SK-N-MC (cell line): ENCODE measurements at regions not wholly inside any gene's neighbourhood (a gene's known extent, or its start where the extent isn't known, plus 50 kb on each side); places are given as distances from the start of the nearest gene placed in this dataset.

Source experiments
- EZH2 ChIP-seq: fragments of 200-600 bp; sonication (generic); IDR thresholded peaks from one replicate; pipeline ENCODE4 v1.6.1; 2017; ENCODE audit warnings: antibody characterized with exemption
- POLR2AphosphoS5 ChIP-seq: IDR thresholded peaks from 2 replicates; pipeline ENCODE4 v1.6.1; 2012; ENCODE audit warnings: mild to moderate bottlenecking, low read depth, low read length, borderline replicate concordance

GRCh38 chr2:15769676-15770547 is 170.4 kb upstream of the MYCN start:
- TF ChIP-seq EZH2 (no peak), POLR2AphosphoS5 (no peak)
